GM12878 (cell line): ENCODE measurements at regions not wholly inside any gene's neighbourhood (a gene's known extent, or its start where the extent isn't known, plus 50 kb on each side); places are given as distances from the start of the nearest gene placed in this dataset.

Experiments used
- ATAC-seq: fragments of 200-7000 bp; cut with Tn5 transposase; 3 replicates; pipeline ENCODE4 v1.9.1; 2020; ENCODE audit warnings: mild to moderate bottlenecking, moderate library complexity
- BruUV-seq: library from RNA; stranded (reverse); fragments of 400-500 nt; replicated peaks from 2 replicates; lab custom pipeline; 2021; lab: Mats Ljungman, UMichigan
- CTCF ChIA-PET: fragments of 300-600 bp; sonication (Branson Sonifier 250); formaldehyde crosslinking; extraction: SDS; loops from one replicate; lab custom pipeline; 2021; ENCODE audit warnings: inconsistent platforms; lab: Yijun Ruan, JAX
- POLR2A ChIA-PET: fragments of 350-600 bp; formaldehyde crosslinking; extraction: SDS; loops from one replicate; lab custom pipeline; 2021; ENCODE audit warnings: inconsistent platforms; lab: Charles Lee
- RAD21 ChIA-PET: fragments of 300-600 bp; sonication (Branson Sonifier 250); formaldehyde crosslinking; loops from one replicate; lab custom pipeline; 2023; ENCODE audit warnings: antibody characterized with exemption; ENCODE audit not compliant: unreplicated experiment; lab: Charles Lee
- SMC1A ChIA-PET: fragments of 300-600 bp; sonication (Branson Sonifier 250); formaldehyde crosslinking; loops from one replicate; lab custom pipeline; 2023; ENCODE audit not compliant: unreplicated experiment, uncharacterized antibody; lab: Charles Lee
- DNase-seq: peaks from one replicate; pipeline ENCODE4 v3.0.0-alpha.2; 2011; ENCODE audit warnings: low read depth, low spot score
- FAIRE-seq: peaks from 3 replicates; lab custom pipeline; 2011; peaks lifted over from hg19 to GRCh38; lab: Jason Lieb, UNC
- H2AFZ ChIP-seq: 2 replicates; pipeline ENCODE4 v1.6.0; 2011; ENCODE audit warnings: low read depth, low read length, control low read depth; ENCODE audit not compliant: control insufficient read depth
- H3K27ac ChIP-seq: 2 replicates; pipeline ENCODE4 v1.5.1; 2011; ENCODE audit warnings: control low read depth; ENCODE audit not compliant: control insufficient read depth, insufficient read depth
- H3K27me3 ChIP-seq, 2 experiments: replicated peaks in 1 of 2; 2 replicates each; pipeline versions ENCODE4 v1.6.0 to v1.6.1; 2011; ENCODE audit warnings: low read length in 1 of 2; ENCODE audit not compliant: control insufficient read depth in 2 of 2, insufficient read depth in 2 of 2
- H3K36me3 ChIP-seq, 2 experiments: 2 replicates each; pipeline ENCODE4 v1.5.1; 2011; ENCODE audit warnings: low read length in 1 of 2; ENCODE audit not compliant: control insufficient read depth in 2 of 2, insufficient read depth in 2 of 2
- H3K4me1 ChIP-seq: 2 replicates; pipeline ENCODE4 v1.6.1; 2011; ENCODE audit warnings: mild to moderate bottlenecking, low read length, moderate library complexity, mixed read lengths; ENCODE audit not compliant: control insufficient read depth, insufficient read depth
- H3K4me2 ChIP-seq: 2 replicates; pipeline ENCODE4 v1.6.0; 2011; ENCODE audit warnings: control low read depth; ENCODE audit not compliant: control insufficient read depth, insufficient read depth
- H3K4me3 ChIP-seq: fragments of 200-600 bp; sonication (generic); 2 replicates; pipeline ENCODE4 v1.5.1; 2016
- H3K79me2 ChIP-seq: 2 replicates; pipeline ENCODE4 v1.6.0; 2011; ENCODE audit warnings: low read length; ENCODE audit not compliant: control insufficient read depth, insufficient read depth
- H3K9ac ChIP-seq: 2 replicates; pipeline ENCODE4 v1.8.0; 2011; ENCODE audit warnings: low read length, control low read depth, mixed read lengths; ENCODE audit not compliant: control insufficient read depth, insufficient read depth
- H3K9me3 ChIP-seq: replicated peaks from 3 replicates; pipeline ENCODE4 v1.5.1; 2011; ENCODE audit warnings: mild to moderate bottlenecking, low read length; ENCODE audit not compliant: control insufficient read depth, insufficient read depth
- H4K20me1 ChIP-seq: 2 replicates; pipeline ENCODE4 v1.6.0; 2011; ENCODE audit not compliant: control insufficient read depth, insufficient read depth
- BMI1 ChIP-seq: fragments of 450-650 bp; IDR thresholded peaks from 2 replicates; pipeline ENCODE4 v1.6.1; 2016; ENCODE audit warnings: mild to moderate bottlenecking, moderate library complexity, borderline replicate concordance
- CEBPB ChIP-seq, 2 experiments: fragments of 150-350 bp in 1 of 2; IDR thresholded peaks; 2 replicates each; pipeline ENCODE4 v1.6.1; 2012 to 2014; ENCODE audit warnings: low read depth in 2 of 2, low read length in 2 of 2, borderline replicate concordance in 1 of 2, inconsistent platforms in 1 of 2
- FOXM1 ChIP-seq: IDR thresholded peaks from 2 replicates; pipeline ENCODE4 v1.6.1; 2012; ENCODE audit warnings: low read depth, mild to moderate bottlenecking, inconsistent platforms, low read length, moderate library complexity
- NR2F1 ChIP-seq: fragments of 450-650 bp; conservative IDR thresholded peaks from 2 replicates; pipeline ENCODE4 v1.6.1; 2017; ENCODE audit warnings: mild to moderate bottlenecking
- RAD51 ChIP-seq: fragments of 450-650 bp; IDR thresholded peaks from 2 replicates; pipeline ENCODE4 v1.6.1; 2016; ENCODE audit warnings: moderate library complexity, mild to moderate bottlenecking, inconsistent platforms
- TCF7 ChIP-seq: IDR thresholded peaks from 2 replicates; pipeline ENCODE4 v1.6.1; 2014; ENCODE audit warnings: antibody characterized with exemption, borderline replicate concordance
- YBX1 ChIP-seq: fragments of 450-650 bp; IDR thresholded peaks from 2 replicates; pipeline ENCODE4 v1.6.1; 2016; ENCODE audit warnings: antibody characterized with exemption
- YY1 ChIP-seq: IDR thresholded peaks from 2 replicates; pipeline ENCODE4 v1.6.1; 2011; ENCODE audit warnings: low read depth, mild to moderate bottlenecking, low read length
- WGBS: methylation state at CpG from one replicate; pipeline ENCODE4 v1.1.6; 2016; ENCODE audit warnings: low lambda C conversion rate; ENCODE audit not compliant: insufficient replicate concordance, insufficient coverage; ENCODE audit errors: missing lambda C conversion rate; 5-methylcytosine and 5-hydroxymethylcytosine counted together
- in situ Hi-C: fragments of 300-500 bp; cut with MboI; formaldehyde crosslinking; loops from 9 replicates; pipeline ENCODE4 v1.14.3; 2018; ENCODE audit warnings: mixed read lengths
- intact Hi-C: fragments of 100-400 bp; cut with micrococcal nuclease; formaldehyde crosslinking; loops from one replicate; pipeline ENCODE4 v1.14.2; 2022; ENCODE audit not compliant: unreplicated experiment
- TF ChIP-seq, protein P1 (sequence below), 3 experiments: IDR thresholded peaks in 2 of 3; conservative IDR thresholded peaks in 1 of 3; 2 replicates each; pipeline ENCODE4 v1.5.1; 2011; ENCODE audit warnings: low read depth in 3 of 3, low read length in 3 of 3, mild to moderate bottlenecking in 3 of 3, control low read depth in 2 of 3, moderate library complexity in 2 of 3, inconsistent platforms in 1 of 3, mixed read lengths in 1 of 3; ENCODE audit not compliant: control insufficient read depth in 2 of 3, insufficient read depth in 1 of 3; ENCODE audit errors: extremely low read depth in 1 of 3
- TF ChIP-seq, protein P2 (sequence below): IDR thresholded peaks from 2 replicates; pipeline ENCODE4 v1.6.1; 2012; ENCODE audit warnings: low read length, inconsistent platforms
- TF ChIP-seq, protein P3 (sequence below): fragments of 450-650 bp; formaldehyde crosslinking; IDR thresholded peaks from 2 replicates; pipeline ENCODE4 v1.4.0; 2020; ENCODE audit warnings: mild to moderate bottlenecking, moderate library complexity
- TF ChIP-seq, protein P4 (sequence below): IDR thresholded peaks from 2 replicates; pipeline ENCODE4 v1.6.1; 2012; ENCODE audit warnings: improper control_type of control experiment, low read depth, low read length; ENCODE audit not compliant: insufficient replicate concordance

DNA sequence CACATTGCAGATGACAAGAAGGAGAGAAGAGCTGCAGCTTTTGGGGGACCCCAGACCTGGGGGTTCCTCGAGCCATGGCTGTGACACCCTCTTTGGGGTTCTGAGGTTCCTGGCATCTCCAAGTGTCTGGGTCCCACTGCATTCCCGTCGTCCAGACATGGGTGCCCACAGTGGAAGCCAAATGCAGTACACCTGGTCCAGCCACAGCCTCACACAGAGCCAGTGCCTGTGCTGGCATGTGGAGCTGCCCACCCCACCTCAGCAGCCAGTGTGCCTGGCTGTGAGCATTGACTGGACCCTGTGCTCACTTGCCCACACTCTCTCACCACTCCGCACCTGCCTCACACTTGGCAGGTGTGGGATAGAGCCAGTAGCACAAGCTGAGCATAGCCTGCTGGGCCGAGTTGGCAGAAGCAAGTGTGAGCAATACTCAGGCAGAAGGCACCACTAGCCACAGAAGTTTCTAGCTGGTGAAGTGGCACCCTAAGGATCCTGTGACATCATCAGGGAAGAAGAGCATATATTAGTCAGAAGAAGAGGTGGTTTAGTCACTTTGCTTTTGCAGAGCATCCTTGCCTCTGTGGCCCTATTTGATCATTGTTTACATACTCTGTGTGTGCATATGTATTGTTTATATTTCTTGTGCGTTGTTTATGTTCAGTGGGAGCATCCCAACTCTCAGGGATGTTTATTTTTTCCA lies 65.0 kb upstream of the MAGEB2 start:
- CTCF ChIA-PET, result no interaction called here
- no peak overlapping the region for H3K4me2 ChIP-seq
- intact Hi-C loops (no loop called here), in situ Hi-C loops (no loop called here)
- no peaks in the 10 kb centered on the region for H3K9me3 ChIP-seq
- RAD21 ChIA-PET, result no interaction called here
- H3K9ac ChIP-seq, result no peak overlapping the region
- no TSS peak for BruUV-seq
- no peaks in the 10 kb centered on the region for H3K79me2 ChIP-seq
- H3K4me1 ChIP-seq, result no peaks in the 10 kb centered on the region
- no peaks in the 10 kb centered on the region for H4K20me1 ChIP-seq
- no peak overlapping the region for H3K4me3 ChIP-seq
- H2AFZ ChIP-seq, result no peak overlapping the region
- no peaks in the 10 kb centered on the region for H3K36me3 ChIP-seq
- no peak overlapping the region for H3K27ac ChIP-seq
- no peaks in the 10 kb centered on the region for H3K27me3 ChIP-seq
- ATAC-seq (no peak), DNase-seq (no peak), FAIRE-seq (no peak)
- POLR2A ChIA-PET, result no interaction called here
- 10% methylated on average over 6 of the region's 6 CpGs for WGBS
- SMC1A ChIA-PET, result no interaction called here
- no peak for TF ChIP-seq YY1
- TF ChIP-seq CEBPB (IDR thresholded peaks at IDR 0.05; ENCODE audit: borderline replicate concordance in 1 of 2, low read depth in 2 of 2, low read length in 2 of 2), result no peak
- TF ChIP-seq NR2F1, result no peak
- TF ChIP-seq, protein P1, sequence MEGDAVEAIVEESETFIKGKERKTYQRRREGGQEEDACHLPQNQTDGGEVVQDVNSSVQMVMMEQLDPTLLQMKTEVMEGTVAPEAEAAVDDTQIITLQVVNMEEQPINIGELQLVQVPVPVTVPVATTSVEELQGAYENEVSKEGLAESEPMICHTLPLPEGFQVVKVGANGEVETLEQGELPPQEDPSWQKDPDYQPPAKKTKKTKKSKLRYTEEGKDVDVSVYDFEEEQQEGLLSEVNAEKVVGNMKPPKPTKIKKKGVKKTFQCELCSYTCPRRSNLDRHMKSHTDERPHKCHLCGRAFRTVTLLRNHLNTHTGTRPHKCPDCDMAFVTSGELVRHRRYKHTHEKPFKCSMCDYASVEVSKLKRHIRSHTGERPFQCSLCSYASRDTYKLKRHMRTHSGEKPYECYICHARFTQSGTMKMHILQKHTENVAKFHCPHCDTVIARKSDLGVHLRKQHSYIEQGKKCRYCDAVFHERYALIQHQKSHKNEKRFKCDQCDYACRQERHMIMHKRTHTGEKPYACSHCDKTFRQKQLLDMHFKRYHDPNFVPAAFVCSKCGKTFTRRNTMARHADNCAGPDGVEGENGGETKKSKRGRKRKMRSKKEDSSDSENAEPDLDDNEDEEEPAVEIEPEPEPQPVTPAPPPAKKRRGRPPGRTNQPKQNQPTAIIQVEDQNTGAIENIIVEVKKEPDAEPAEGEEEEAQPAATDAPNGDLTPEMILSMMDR (IDR thresholded peaks at IDR 0.05 in 2 of 3, conservative IDR thresholded peaks at IDR 0.05 in 1 of 3; ENCODE audit: control insufficient read depth in 2 of 3, extremely low read depth in 1 of 3, insufficient read depth in 1 of 3, low read depth in 3 of 3, low read length in 3 of 3), result no peak
- no peak for TF ChIP-seq RAD51
- TF ChIP-seq, protein P2, sequence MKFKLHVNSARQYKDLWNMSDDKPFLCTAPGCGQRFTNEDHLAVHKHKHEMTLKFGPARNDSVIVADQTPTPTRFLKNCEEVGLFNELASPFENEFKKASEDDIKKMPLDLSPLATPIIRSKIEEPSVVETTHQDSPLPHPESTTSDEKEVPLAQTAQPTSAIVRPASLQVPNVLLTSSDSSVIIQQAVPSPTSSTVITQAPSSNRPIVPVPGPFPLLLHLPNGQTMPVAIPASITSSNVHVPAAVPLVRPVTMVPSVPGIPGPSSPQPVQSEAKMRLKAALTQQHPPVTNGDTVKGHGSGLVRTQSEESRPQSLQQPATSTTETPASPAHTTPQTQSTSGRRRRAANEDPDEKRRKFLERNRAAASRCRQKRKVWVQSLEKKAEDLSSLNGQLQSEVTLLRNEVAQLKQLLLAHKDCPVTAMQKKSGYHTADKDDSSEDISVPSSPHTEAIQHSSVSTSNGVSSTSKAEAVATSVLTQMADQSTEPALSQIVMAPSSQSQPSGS, result no peak
- TF ChIP-seq FOXM1, result no peak
- TF ChIP-seq, protein P3, sequence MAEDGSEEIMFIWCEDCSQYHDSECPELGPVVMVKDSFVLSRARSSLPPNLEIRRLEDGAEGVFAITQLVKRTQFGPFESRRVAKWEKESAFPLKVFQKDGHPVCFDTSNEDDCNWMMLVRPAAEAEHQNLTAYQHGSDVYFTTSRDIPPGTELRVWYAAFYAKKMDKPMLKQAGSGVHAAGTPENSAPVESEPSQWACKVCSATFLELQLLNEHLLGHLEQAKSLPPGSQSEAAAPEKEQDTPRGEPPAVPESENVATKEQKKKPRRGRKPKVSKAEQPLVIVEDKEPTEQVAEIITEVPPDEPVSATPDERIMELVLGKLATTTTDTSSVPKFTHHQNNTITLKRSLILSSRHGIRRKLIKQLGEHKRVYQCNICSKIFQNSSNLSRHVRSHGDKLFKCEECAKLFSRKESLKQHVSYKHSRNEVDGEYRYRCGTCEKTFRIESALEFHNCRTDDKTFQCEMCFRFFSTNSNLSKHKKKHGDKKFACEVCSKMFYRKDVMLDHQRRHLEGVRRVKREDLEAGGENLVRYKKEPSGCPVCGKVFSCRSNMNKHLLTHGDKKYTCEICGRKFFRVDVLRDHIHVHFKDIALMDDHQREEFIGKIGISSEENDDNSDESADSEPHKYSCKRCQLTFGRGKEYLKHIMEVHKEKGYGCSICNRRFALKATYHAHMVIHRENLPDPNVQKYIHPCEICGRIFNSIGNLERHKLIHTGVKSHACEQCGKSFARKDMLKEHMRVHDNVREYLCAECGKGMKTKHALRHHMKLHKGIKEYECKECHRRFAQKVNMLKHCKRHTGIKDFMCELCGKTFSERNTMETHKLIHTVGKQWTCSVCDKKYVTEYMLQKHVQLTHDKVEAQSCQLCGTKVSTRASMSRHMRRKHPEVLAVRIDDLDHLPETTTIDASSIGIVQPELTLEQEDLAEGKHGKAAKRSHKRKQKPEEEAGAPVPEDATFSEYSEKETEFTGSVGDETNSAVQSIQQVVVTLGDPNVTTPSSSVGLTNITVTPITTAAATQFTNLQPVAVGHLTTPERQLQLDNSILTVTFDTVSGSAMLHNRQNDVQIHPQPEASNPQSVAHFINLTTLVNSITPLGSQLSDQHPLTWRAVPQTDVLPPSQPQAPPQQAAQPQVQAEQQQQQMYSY (CRISPR knock-in tag), result no peak
- no peak for TF ChIP-seq BMI1
- no peak for TF ChIP-seq YBX1
- TF ChIP-seq, protein P4, sequence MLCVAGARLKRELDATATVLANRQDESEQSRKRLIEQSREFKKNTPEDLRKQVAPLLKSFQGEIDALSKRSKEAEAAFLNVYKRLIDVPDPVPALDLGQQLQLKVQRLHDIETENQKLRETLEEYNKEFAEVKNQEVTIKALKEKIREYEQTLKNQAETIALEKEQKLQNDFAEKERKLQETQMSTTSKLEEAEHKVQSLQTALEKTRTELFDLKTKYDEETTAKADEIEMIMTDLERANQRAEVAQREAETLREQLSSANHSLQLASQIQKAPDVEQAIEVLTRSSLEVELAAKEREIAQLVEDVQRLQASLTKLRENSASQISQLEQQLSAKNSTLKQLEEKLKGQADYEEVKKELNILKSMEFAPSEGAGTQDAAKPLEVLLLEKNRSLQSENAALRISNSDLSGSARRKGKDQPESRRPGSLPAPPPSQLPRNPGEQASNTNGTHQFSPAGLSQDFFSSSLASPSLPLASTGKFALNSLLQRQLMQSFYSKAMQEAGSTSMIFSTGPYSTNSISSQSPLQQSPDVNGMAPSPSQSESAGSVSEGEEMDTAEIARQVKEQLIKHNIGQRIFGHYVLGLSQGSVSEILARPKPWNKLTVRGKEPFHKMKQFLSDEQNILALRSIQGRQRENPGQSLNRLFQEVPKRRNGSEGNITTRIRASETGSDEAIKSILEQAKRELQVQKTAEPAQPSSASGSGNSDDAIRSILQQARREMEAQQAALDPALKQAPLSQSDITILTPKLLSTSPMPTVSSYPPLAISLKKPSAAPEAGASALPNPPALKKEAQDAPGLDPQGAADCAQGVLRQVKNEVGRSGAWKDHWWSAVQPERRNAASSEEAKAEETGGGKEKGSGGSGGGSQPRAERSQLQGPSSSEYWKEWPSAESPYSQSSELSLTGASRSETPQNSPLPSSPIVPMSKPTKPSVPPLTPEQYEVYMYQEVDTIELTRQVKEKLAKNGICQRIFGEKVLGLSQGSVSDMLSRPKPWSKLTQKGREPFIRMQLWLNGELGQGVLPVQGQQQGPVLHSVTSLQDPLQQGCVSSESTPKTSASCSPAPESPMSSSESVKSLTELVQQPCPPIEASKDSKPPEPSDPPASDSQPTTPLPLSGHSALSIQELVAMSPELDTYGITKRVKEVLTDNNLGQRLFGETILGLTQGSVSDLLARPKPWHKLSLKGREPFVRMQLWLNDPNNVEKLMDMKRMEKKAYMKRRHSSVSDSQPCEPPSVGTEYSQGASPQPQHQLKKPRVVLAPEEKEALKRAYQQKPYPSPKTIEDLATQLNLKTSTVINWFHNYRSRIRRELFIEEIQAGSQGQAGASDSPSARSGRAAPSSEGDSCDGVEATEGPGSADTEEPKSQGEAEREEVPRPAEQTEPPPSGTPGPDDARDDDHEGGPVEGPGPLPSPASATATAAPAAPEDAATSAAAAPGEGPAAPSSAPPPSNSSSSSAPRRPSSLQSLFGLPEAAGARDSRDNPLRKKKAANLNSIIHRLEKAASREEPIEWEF, result no peak
- TF ChIP-seq TCF7, result no peak
